ENCODE measurements at regions not wholly inside any gene's neighbourhood (a gene's known extent, or its start where the extent isn't known, plus 50 kb on each side); places are given as distances from the start of the nearest gene placed in this dataset.

DNA sequence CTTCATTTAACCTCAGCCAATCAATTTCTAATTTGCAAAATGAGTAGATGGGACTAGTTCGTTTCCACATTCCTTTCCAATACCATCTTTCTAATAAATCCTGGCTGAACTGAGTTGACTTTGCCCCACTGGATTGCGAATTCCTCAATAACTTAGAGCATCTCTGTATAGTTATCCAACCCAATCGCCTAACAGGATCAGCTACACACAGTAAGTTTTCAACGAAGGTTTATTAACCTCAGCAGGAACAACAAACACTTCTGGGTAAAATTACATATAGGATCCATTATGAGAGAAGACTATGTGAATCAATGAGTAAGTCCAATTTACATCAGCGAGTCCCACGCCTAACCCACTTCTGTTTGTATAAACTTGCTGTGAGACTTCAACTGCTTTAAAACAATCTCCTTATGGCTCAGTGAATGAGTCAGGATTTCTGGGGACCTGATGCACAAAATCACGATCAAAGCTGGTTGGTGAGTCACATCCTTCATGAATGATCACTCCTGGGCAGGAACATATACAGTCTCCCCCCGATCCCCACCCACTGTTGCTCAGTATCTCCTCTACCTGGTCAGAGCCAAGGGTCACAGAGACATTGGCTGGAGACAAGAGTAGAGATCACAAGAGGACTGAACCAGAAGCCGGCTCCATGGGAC, 142.8 kb downstream of the EDEM1 start:
- H3K4me3 ChIP-seq (ENCODE audit: low read depth in 1 of 2, low read length in 2 of 2): no peak overlapping the region
- no peaks in the 10 kb centered on the region for H3K27me3 ChIP-seq (ENCODE audit: low read depth, low read length)

DNA sequence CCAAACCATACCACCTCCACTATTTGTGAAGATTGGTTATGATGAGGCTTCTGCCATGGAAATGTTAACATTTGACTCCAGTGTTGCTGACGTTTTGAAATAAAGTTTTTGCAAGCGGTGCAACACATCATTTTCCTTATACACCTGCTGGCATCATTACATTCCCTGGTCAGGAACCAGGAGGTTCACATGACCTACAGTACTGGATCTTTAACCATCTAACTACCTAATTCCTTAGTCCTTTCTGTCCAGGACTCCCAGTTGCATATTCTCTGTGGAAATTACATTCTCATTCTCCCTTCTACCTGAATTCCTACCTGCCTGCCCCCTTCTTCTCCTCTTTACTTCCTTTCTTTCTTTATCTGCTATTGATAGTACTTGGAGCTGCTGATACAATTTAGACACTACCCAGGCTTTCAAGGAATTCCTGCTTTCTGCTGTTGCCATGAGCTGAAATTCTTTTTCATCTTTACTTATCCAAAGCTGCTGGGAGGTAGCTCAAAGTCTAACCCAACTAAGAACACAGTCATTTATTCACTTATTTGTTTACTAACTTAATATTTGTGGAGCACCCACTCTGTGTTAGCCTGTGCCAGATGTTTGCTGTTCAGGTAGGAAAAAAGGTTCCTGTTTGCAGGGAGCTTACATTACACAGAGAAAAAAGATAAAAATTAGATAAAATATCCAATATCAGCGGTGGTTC, 144.2 kb downstream of the EDEM1 start:
- no peak overlapping the region for H3K4me3 ChIP-seq (ENCODE audit: low read depth in 1 of 2, low read length in 2 of 2)
- no peaks in the 10 kb centered on the region for H3K27me3 ChIP-seq (ENCODE audit: low read depth, low read length)
- no peaks in the 10 kb centered on the region for H3K9me3 ChIP-seq (ENCODE audit: control insufficient read depth in 1 of 2, low read length in 2 of 2)
- no peaks in the 10 kb centered on the region for H3K4me1 ChIP-seq (ENCODE audit: control insufficient read depth in 1 of 2, insufficient read depth in 2 of 2, low read length in 2 of 2)
- no peaks in the 10 kb centered on the region for H3K36me3 ChIP-seq (ENCODE audit: control insufficient read depth in 1 of 2, insufficient read depth in 2 of 2, low read length in 2 of 2)
- H3K27ac ChIP-seq (ENCODE audit: low read length): no peak overlapping the region

More for the DNA sequence above, 142.8 kb downstream of the EDEM1 start:
- Histone ChIP-seq H3K9me3 (ENCODE audit: control insufficient read depth in 1 of 2, low read length in 2 of 2) (no peaks in the 10 kb centered on the region), H3K27ac (ENCODE audit: low read length) (no peak overlapping the region), H3K4me1 (ENCODE audit: control insufficient read depth in 1 of 2, insufficient read depth in 2 of 2, low read length in 2 of 2) (no peaks in the 10 kb centered on the region), H3K36me3 (ENCODE audit: control insufficient read depth in 1 of 2, insufficient read depth in 2 of 2, low read length in 2 of 2) (no peaks in the 10 kb centered on the region)

DNA sequence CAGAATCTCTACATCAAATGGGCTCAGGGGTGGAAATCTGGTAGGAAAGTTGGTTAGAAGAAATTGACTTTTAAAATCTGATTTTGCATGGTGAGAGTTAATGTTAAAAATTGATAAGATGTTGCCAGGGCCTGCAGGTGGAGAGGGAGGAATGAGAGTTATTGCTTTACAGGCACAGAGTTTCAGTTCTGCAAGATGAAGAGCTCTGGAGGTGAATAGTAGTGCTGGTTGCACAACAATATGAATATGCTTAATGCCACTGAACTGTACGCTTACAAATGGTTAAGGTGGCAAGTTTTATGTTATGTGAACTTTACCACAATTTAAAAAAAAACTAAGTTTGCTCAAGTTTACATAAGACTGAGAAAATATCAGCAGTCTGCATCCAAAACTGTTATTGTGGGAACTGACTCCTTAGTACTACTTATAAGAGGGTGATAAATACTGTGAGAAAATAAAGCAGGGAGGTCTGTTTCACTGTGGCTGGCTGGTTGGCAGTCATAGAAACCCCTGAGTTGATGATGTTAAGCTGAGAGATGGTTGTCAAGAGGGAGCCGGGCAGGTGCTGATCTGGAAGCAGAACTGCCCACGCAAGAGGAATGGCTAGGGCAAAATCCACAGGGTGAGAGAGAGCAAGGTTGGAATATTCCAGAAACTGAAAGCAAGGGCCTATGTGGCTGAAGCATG, 144.9 kb downstream of the EDEM1 start:
- Histone ChIP-seq H3K36me3 (ENCODE audit: control insufficient read depth in 1 of 2, insufficient read depth in 2 of 2, low read length in 2 of 2) (no peaks in the 10 kb centered on the region), H3K27ac (ENCODE audit: low read length) (no peak overlapping the region), H3K4me1 (ENCODE audit: control insufficient read depth in 1 of 2, insufficient read depth in 2 of 2, low read length in 2 of 2) (no peaks in the 10 kb centered on the region), H3K9me3 (ENCODE audit: control insufficient read depth in 1 of 2, low read length in 2 of 2) (no peaks in the 10 kb centered on the region), H3K4me3 (ENCODE audit: low read depth in 1 of 2, low read length in 2 of 2) (no peak overlapping the region), H3K27me3 (ENCODE audit: low read depth, low read length) (no peaks in the 10 kb centered on the region)

DNA sequence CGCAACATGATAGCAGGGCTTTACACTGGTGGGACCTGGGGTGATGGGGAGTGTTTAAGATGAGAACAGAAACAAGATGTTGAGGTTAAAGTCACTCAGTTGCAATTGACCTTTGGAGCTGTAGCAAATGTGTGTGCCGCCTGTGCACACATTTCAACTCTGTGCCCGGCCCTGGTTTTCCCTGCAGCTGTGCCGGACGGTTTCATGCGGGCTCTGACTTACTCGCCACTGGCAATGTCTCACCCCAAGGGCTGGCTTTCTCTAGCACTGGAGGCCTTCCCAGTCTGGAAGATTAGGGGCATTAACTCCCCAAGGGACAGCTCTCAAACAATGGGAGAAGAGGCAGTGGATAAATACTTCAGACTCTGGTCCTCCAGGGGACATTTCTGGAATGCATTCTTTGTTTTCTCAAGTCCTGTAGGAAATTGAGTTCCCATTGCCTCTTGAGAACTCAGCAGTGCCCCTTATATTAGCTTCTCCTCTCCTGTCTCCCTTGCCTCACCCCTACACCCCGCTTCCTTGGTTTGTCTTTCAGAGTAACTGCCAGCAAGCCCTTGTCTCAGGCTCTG, 152.5 kb downstream of the EDEM1 start:
- Histone ChIP-seq H3K4me1 (ENCODE audit: control insufficient read depth in 1 of 2, insufficient read depth in 2 of 2, low read length in 2 of 2) (no peaks in the 10 kb centered on the region), H3K9me3 (ENCODE audit: control insufficient read depth in 1 of 2, low read length in 2 of 2) (no peaks in the 10 kb centered on the region), H3K27me3 (ENCODE audit: low read depth, low read length) (no peaks in the 10 kb centered on the region), H3K36me3 (ENCODE audit: control insufficient read depth in 1 of 2, insufficient read depth in 2 of 2, low read length in 2 of 2) (no peaks in the 10 kb centered on the region), H3K27ac (ENCODE audit: low read length) (no peak overlapping the region), H3K4me3 (ENCODE audit: low read depth in 1 of 2, low read length in 2 of 2) (no peak overlapping the region)

DNA sequence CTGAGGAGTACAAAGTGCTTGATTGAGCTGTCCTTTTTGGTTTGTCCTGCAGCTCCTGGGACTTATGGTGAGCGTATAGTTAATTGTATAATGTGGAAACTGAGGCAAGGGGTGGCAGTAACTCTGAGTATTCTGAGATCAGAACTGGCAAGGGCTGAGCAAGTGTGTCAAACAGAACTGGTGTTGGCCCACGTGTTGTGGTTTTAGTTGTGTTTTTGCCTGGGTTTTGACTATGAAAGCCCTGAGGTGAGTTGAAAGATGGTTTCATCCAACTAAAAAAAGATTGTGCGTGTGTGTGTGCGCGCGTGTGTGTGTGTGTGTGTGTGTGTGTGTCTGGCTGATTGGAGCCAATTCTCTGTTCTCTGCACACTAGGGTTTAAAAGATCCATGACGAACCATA, 154.1 kb downstream of the EDEM1 start:
- Histone ChIP-seq H3K4me3 (ENCODE audit: low read depth in 1 of 2, low read length in 2 of 2) (no peak overlapping the region), H3K36me3 (ENCODE audit: control insufficient read depth in 1 of 2, insufficient read depth in 2 of 2, low read length in 2 of 2) (no peaks in the 10 kb centered on the region), H3K4me1 (ENCODE audit: control insufficient read depth in 1 of 2, insufficient read depth in 2 of 2, low read length in 2 of 2) (no peaks in the 10 kb centered on the region), H3K9me3 (ENCODE audit: control insufficient read depth in 1 of 2, low read length in 2 of 2) (no peaks in the 10 kb centered on the region), H3K27ac (ENCODE audit: low read length) (no peak overlapping the region), H3K27me3 (ENCODE audit: low read depth, low read length) (no peaks in the 10 kb centered on the region)

DNA sequence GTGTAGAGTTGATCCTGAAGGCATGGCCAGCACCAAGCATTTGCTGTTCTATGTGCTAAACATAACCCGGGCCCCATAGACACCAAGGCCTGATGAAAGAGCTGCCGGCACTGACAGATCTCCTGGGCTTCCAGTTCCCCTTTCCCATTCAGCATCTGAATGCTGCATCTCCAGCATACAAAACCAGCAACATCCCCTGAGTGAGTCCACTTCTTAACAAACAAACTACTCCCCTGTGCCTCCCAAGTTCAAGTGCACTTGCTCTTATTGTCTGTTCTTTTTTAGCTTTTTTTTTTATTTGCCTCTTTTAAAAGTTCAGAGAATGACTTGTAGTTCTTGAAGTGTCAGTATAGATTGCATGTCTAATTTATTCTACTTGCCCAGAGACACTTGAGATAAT, 156.0 kb downstream of the EDEM1 start:
- H3K27ac ChIP-seq (ENCODE audit: low read length): no peak overlapping the region
- no peaks in the 10 kb centered on the region for H3K36me3 ChIP-seq (ENCODE audit: control insufficient read depth in 1 of 2, insufficient read depth in 2 of 2, low read length in 2 of 2)
- H3K9me3 ChIP-seq (ENCODE audit: control insufficient read depth in 1 of 2, low read length in 2 of 2): no peaks in the 10 kb centered on the region
- H3K4me3 ChIP-seq (ENCODE audit: low read depth in 1 of 2, low read length in 2 of 2): no peak overlapping the region
- no peaks in the 10 kb centered on the region for H3K27me3 ChIP-seq (ENCODE audit: low read depth, low read length)
- no peaks in the 10 kb centered on the region for H3K4me1 ChIP-seq (ENCODE audit: control insufficient read depth in 1 of 2, insufficient read depth in 2 of 2, low read length in 2 of 2)

DNA sequence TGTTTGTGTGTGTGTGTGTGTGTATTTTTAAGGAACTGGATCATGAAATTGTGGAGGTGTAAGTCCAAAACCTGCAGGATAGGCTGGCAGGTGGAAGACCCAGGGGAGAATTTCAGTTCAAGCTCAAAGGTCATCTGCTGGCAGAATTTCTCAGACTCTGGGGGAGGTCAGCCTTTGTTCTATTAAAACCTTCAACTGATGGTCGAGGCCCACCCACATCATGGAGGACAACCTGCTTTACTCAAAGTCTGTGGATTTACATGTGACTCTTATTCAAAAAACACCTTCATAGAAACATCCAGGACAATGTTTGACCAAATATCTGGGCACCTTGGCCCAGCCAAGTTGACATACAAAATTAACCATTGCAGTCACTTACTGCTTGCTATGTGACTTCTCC, 157.2 kb downstream of the EDEM1 start:
- H3K9me3 ChIP-seq (ENCODE audit: control insufficient read depth in 1 of 2, low read length in 2 of 2): no peaks in the 10 kb centered on the region
- H3K27ac ChIP-seq (ENCODE audit: low read length): no peak overlapping the region
- H3K36me3 ChIP-seq (ENCODE audit: control insufficient read depth in 1 of 2, insufficient read depth in 2 of 2, low read length in 2 of 2): no peaks in the 10 kb centered on the region
- no peaks in the 10 kb centered on the region for H3K4me1 ChIP-seq (ENCODE audit: control insufficient read depth in 1 of 2, insufficient read depth in 2 of 2, low read length in 2 of 2)
- no peaks in the 10 kb centered on the region for H3K27me3 ChIP-seq (ENCODE audit: low read depth, low read length)
- no peak overlapping the region for H3K4me3 ChIP-seq (ENCODE audit: low read depth in 1 of 2, low read length in 2 of 2)

DNA sequence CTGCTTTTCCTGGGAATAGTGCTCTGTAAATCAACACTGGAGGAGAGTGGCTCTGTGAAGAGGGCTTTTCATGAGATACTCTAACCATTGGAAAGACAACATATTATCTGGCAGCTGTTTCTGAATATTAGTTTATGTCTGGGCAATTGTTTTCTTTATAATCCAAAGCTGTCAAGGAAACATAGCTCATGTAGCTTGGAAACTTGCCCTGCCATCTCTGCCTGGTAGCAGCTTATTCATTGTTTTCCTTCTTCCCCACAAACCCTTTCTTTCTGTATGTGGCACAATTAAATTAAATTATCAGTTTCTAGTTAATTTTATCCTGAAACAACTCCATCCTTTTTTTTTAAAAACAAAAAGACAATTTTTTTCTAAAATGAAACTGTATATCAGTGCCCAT, 160.0 kb downstream of the EDEM1 start:
- Histone ChIP-seq H3K36me3 (ENCODE audit: control insufficient read depth in 1 of 2, insufficient read depth in 2 of 2, low read length in 2 of 2) (no peaks in the 10 kb centered on the region), H3K27me3 (ENCODE audit: low read depth, low read length) (no peaks in the 10 kb centered on the region), H3K4me1 (ENCODE audit: control insufficient read depth in 1 of 2, insufficient read depth in 2 of 2, low read length in 2 of 2) (no peaks in the 10 kb centered on the region)

DNA sequence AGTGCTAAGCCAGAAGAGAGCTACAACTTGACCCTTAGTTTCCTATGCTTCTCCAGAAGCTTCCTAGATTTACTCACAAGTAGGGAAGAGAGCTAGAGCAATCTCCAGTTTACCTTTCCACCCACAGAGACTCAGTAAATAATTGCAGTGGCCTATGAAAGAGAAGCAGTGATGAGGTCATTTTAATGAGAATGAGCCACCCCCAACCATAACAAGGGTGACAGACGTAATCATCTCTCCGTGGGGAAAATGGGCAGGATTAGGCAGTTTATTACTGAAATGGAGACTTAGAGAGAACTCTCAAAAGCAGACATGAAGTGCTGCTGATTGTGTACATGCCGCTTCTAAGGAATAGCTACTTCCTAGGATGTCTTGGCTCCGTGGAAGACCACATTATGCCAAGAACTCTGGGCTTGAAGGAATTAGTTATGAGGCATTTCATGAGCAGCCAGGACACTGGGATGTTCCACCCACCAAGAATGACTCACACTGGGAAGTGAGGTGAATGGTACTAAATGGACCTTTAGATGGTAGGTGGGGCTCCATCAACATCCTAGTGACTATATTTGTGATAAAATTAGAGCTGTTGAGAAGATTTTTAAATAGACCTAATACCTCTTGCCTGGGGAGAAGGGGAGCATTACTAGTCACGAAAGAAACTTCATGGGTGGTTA, 160.9 kb downstream of the EDEM1 start:
- H3K4me1 ChIP-seq (ENCODE audit: control insufficient read depth in 1 of 2, insufficient read depth in 2 of 2, low read length in 2 of 2): no peaks in the 10 kb centered on the region
- H3K9me3 ChIP-seq (ENCODE audit: control insufficient read depth in 1 of 2, low read length in 2 of 2): no peaks in the 10 kb centered on the region
- H3K27me3 ChIP-seq (ENCODE audit: low read depth, low read length): no peaks in the 10 kb centered on the region
- no peak overlapping the region for H3K4me3 ChIP-seq (ENCODE audit: low read depth in 1 of 2, low read length in 2 of 2)
- H3K36me3 ChIP-seq (ENCODE audit: control insufficient read depth in 1 of 2, insufficient read depth in 2 of 2, low read length in 2 of 2): no peaks in the 10 kb centered on the region
- no peak overlapping the region for H3K27ac ChIP-seq (ENCODE audit: low read length)

More for the DNA sequence above, 160.0 kb downstream of the EDEM1 start:
- no peaks in the 10 kb centered on the region for H3K9me3 ChIP-seq (ENCODE audit: control insufficient read depth in 1 of 2, low read length in 2 of 2)
- no peak overlapping the region for H3K27ac ChIP-seq (ENCODE audit: low read length)
- H3K4me3 ChIP-seq (ENCODE audit: low read depth in 1 of 2, low read length in 2 of 2): no peak overlapping the region

DNA sequence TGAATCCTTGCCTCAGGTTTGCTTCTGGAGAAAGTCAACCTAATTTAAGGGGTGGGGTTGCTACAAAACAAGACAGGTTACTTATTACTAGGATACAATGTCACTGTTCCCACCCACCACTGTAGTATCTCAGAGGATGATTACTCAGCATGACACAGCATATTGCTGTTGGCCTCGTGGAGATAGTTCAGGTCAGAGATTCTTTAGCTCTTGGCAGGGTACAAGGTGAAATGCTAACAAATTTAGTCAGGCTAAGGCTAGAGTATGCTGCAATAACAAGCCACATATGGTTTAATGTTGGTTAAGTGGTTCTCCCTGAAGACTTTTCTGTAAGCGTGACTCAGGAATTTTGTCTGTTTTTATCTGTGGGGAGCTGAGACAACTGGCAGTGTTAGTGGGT, 161.8 kb downstream of the EDEM1 start:
- no peaks in the 10 kb centered on the region for H3K4me1 ChIP-seq (ENCODE audit: control insufficient read depth in 1 of 2, insufficient read depth in 2 of 2, low read length in 2 of 2)
- no peaks in the 10 kb centered on the region for H3K9me3 ChIP-seq (ENCODE audit: control insufficient read depth in 1 of 2, low read length in 2 of 2)
- H3K4me3 ChIP-seq (ENCODE audit: low read depth in 1 of 2, low read length in 2 of 2): no peak overlapping the region
- no peaks in the 10 kb centered on the region for H3K27me3 ChIP-seq (ENCODE audit: low read depth, low read length)
- no peaks in the 10 kb centered on the region for H3K36me3 ChIP-seq (ENCODE audit: control insufficient read depth in 1 of 2, insufficient read depth in 2 of 2, low read length in 2 of 2)
- no peak overlapping the region for H3K27ac ChIP-seq (ENCODE audit: low read length)

DNA sequence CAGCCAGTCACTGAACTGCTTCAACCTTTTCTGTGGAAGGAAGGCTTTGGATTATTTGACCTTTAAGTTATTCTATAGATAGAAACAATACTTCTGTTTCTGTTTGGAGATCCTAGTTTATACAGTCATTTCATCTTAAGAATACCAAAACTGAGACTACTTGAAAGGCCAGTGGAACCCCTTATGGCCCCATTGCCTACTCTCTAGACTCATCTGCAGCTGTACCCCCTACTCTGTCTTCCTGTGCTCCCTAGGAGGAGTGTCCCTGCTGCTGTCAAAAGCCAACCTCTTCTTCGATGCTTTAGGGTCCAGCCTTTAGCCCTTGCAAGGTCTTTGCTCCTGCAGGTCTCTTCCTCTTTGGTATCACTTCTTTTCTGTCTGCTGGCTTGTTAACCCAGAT, 169.6 kb downstream of the EDEM1 start:
- Histone ChIP-seq H3K4me1 (ENCODE audit: control insufficient read depth in 1 of 2, insufficient read depth in 2 of 2, low read length in 2 of 2) (no peaks in the 10 kb centered on the region), H3K27me3 (ENCODE audit: low read depth, low read length) (no peaks in the 10 kb centered on the region), H3K36me3 (ENCODE audit: control insufficient read depth in 1 of 2, insufficient read depth in 2 of 2, low read length in 2 of 2) (no peaks in the 10 kb centered on the region), H3K9me3 (ENCODE audit: control insufficient read depth in 1 of 2, low read length in 2 of 2) (peaks cover 3 to 7% of the 10 kb centered on the region in 2 donors), H3K4me3 (ENCODE audit: low read depth in 1 of 2, low read length in 2 of 2) (no peak overlapping the region), H3K27ac (ENCODE audit: low read length) (no peak overlapping the region)
